Tongue (tissue), 1 donor: ENCODE measurements at regions not wholly inside any gene's neighbourhood (a gene's known extent, or its start where the extent isn't known, plus 50 kb on each side); places are given as distances from the start of the nearest gene placed in this dataset.
"Not testable (repeated sequence)": the region's sequence is repeated elsewhere in the genome, so short reads cannot be mapped to it uniquely, and the experiment has no call there.

Source experiments
- DNase-seq: peaks from one replicate; pipeline ENCODE4 v3.0.0-alpha.2; 2015

DNA sequence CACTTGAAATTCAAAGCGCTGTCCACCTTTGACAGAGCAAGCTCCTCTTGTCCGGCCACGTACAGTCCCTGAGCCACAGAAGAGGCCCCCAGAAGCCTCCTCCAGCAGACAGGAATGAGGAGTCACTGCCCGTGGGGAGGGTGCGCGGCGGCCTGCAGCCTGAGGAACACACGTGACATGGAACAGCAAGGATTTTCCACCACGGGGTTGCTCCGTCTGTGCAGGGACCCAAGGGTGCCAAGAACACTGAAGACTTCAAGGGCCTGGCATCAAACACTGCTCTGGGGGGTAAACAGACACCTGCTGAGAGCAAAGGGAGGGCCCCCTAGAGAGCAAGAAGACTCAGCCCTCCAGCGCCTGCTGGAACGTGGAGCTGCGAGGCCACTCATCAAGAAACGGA lies 237.9 kb upstream of the SGCG start:
- not testable (repeated sequence) for DNase-seq

DNA sequence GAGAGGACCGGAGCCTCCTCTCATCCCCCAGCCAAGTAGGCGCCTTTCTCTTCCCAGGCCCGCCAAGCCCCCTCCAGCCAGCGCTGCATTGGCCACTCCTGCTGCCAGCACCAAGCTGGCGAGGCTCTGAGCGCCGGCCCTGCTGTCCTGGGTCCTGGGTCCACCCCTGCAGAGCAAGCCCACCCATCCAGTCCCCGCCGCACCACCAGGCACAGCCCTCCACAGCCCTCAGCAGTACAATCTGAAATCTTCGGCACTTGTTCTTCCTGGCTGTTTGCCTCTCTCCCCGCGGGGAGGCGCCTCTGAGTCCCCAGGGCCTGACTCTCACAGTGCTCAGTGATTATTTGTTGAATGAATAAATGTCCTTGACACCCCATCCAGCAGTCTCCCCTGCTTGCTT lies 236.4 kb upstream of the SGCG start:
- DNase-seq: no peak

DNA sequence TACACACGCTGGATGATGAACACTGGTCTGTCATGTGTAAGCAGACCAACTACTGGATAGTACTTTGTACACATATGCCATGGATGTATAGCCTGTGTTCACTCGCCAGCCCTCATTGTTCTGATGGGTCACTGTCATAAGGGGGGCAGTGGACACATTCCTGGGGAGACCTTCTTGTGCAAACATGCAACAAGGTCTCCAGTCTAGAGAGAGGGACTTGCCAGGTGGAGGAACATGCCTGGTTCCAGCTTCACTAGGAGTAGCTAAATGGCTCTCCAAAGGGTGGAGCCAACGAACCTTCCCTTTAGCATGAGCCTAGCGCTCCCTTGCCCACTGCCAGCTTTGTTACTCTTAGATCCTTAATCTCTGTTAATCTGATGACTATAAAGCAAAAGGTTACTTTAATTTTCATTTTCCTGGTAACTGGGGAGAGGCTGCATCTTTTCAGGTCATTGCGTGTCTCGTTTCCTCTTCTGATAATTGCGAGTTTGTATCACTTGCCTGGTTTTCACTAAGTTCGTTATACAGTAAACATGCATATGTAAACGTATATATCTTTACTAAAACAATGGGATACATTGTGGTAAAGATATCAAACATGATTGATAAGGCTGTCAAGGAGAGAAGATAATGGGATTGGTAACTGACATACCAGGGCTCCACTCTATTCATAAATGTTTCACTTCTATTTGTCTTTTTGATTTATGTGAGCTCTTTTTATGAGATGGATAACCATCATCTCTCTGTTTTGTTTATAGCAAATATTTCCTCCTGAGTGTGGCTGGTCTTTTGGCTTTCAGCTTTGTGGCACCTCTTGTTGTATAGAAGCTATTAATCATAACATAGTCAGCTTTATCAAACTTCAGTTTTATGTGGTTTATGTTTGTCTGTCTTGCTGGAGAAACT lies 235.2 kb upstream of the SGCG start:
- no peak for DNase-seq

DNA sequence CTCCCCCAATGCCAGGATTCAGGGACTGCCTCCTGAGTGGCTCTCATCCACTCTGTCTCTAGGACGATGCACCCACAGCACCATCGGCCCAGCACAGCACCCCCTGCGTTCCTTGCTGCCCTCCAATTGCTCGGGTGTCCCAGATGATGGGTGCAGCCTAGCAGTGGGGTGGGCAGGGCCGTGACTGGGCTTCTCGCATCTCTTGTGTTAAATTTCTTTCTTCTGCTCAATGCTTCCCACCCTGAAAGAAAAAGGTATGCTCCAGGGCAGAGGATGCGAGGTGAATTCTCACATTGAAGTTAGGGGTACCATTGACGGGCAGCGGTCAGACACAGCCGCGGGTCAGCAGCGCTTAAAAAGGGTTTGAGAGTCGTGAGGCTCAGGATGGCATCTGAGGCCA lies 232.4 kb upstream of the SGCG start:
- no peak for DNase-seq

DNA sequence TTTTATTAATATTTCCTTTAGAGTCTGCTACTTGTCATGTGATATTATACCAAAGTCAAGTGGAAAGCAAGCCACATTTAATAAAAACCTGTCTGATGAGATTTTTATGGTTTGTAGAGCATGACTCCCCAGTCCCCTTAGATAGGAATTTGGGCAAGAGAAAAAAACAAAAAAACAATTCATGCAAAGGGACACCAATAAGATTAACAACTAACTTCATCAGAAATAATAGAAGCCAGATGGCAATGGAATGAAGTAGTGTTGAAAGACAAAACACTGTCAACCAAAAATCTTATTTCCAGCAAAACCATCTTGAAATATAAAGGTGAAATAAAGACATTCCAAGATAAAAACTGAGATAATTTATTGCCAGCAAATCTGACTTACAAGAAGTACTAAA lies 228.8 kb upstream of the SGCG start:
- not testable (repeated sequence) for DNase-seq

DNA sequence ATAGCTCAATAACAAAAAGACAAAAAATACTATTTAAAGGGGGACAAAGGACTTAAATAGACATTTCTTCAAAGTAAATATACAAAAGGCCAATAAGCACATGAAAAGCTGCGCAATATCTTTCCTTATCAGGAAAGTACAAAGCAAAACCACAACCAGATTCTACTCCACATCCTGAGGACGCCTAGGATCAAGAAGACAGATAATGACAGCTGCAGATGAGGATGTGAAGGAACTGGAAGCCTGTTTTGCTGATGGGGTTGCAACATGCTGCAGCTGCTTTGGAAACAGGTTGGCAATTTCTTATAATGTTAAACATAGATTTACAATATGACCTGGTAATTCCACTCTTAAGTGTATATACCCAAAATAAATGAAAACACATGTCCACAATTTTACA lies 225.6 kb upstream of the SGCG start:
- not testable (repeated sequence) for DNase-seq

DNA sequence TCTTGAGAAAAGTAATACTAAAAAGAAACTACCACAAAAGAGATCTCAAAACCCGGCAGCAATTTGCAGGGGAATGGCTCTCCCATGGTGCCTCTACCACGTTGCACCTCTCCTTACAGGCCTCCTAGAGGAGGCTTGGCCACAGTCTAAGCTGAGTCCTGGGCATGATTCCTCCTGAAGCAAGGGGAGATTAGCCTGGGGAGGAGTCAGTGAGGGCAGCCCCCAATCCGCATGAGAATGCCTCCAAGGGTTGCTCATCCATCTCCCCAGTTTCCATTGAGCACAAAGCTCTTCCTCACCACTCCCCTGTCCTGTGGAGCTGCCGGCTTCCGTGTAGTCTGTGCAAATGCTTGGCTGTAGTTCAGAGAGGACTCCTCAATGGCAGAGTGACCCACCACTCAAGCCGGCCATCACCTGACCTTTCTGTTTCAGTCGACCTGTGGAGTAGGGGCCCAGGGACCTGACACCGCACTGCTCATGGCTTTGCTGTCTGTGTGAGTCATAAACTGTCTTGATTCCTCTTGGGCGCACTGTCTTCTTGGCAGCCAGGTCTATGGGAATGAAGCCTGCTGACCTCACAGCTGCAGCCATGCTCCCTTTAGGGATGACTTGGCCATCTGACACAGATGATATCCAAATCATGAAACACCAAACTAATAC lies 224.2 kb upstream of the SGCG start:
- DNase-seq: peak; percentile 36

DNA sequence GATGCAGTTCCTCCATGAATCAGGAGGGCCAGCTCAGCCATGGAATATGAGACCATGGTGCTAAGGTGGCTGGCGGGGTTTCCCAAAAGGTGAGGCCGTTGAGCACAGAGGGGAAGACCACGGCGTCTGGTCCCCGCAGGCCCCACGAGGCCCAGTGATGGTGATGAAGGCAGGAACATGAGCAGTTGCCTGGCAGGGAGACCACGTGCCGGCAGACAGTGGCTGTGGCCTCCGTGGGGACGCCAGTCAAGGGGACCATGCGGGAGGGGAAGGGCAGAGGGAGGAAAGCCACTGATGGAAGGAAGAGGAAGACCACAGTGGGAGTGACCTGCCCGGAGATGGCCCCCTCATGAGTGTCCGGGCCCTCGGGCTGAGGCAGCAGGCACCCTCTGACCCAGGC lies 220.9 kb upstream of the SGCG start:
- DNase-seq: not testable (repeated sequence)

DNA sequence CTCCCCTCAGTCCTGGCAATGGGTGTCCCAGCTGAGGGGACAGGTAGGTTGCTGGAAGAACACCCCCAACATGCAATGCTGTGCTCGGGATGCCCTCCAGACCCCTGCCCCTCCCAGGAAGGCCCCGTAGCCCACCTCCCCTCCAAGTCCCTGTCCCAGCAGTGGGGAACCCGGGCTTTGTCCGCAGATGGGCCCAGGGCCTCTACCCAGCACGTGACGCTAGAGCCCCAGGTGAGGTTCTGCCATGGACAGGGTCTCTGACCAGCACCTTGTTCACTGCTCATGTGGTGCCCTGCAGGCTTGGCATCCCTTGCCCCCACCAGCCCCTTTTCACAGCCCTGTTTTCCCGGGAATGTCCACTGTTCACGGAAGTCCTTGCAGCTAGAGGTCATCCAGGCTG lies 220.0 kb upstream of the SGCG start:
- DNase-seq: no peak

DNA sequence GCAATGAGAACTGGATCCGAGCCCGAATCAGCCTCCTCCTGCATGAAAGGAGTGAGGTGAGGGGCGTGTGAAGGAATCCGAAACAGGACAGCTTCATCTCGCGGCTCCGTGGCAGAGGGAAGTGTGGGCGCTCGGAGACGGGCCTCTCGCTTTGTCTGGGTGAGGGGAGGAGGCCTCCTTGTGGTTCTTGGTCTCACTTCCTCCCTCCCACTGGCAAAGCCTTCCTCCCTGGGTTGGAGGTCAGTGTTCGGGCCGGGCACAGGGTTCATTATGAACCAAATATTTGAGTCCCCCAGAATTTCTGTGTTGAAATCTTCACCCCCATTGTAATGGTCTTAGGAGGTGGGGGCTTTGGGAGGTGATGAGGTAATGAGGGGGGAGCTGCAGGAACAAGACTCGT lies 219.4 kb upstream of the SGCG start:
- DNase-seq: not testable (repeated sequence)

DNA sequence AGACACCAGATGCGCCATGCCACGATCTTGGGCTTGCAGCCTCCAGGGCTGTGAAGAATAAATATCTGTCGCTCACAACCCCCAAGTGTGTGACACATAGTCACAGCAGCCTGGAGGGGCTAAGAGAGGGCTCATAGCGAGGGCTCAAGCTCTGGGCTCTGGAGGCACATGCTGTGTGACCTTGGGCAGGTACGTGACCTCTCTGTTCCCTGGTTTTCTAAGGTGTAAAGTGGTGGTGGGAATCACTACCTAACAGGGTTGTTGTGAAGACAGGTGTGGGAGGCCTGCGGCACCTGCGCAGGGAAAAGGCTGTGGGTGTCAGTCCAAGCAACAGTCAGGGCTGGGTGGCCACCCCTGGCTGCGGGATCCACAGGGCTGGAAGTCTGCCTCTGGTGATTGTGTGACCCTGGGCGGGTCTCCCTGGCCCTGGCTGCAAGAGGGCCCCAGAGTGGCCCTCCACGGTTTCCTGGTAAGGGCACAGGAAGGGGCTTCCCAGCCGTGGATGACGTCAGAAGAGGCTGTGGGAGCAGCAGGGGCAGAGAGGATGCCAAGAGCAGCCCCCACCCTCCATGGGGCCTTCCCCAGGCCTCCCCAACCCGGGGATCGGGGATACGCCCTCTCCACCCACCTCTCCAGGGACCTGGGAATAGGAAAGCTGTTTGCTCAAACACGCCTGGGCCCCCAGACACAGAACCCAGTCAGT lies 218.8 kb upstream of the SGCG start:
- no peak for DNase-seq

DNA sequence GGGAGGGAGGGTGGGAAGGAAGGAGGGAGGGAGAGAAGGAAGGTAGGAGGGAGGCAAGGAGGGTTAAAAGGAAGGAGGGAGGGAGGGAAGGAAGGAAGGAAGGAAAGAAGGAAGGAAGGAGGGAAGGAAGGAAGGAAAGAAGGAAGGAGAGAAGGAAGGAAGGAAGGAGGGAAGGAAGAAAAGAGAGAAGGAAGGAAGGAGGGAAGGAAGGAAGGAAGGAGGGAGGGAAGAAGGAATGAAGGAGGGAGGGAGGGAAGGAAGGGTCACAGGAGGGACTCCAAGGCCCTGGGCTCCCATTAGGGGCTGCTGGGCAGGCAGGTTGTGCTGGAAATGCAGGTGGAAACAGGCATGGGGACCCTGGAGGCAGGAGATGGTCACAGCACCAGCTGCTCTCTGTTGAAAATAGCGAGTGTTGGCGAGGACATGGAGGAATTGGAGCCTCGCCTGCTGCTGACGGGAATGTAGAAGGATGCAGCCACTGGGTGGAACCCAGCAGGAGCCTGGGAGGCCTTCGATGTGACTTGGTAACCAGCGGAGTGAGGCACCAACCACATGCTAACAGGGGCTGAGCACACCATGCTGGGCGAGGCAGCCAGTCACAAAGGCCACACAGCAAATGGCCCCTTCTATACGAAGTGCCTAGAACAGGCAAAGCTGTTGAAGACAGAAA lies 217.3 kb upstream of the SGCG start:
- DNase-seq: peak; percentile 19

DNA sequence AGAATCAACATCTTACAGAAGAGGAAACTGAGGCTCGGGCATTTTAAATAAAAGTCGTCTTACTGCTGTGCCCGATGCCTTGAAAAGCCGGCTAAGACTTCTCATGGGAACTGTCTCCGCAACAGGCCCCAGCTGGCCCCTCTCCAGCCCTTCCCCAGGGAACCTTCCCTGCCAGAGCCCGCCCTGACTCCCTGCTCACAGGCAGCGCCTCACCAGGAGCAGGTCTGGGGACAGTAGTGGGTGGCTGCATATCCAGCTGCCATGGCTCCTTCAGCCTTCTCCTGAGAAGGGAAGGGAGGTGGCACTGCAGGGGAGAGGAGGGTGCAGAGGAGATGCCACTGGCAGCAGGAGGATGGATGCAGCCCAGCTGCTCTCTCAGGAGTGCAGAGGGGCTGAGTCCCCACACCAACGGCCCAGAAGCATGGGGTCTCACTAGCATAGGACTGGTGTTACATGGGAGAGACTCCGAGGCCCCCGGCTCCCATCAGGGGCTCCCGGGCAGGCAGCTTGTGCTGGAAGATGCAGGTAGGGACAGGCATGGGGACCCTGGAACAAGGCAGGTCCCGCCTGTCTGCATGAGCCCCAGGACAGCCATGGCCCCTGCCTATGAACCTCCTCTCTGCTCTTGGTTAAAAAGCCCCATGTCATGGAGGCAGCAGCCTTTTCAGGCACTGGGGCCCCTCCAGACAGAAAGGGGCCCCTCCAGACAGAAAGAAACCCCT lies 216.4 kb upstream of the SGCG start:
- peak; percentile 18 for DNase-seq

DNA sequence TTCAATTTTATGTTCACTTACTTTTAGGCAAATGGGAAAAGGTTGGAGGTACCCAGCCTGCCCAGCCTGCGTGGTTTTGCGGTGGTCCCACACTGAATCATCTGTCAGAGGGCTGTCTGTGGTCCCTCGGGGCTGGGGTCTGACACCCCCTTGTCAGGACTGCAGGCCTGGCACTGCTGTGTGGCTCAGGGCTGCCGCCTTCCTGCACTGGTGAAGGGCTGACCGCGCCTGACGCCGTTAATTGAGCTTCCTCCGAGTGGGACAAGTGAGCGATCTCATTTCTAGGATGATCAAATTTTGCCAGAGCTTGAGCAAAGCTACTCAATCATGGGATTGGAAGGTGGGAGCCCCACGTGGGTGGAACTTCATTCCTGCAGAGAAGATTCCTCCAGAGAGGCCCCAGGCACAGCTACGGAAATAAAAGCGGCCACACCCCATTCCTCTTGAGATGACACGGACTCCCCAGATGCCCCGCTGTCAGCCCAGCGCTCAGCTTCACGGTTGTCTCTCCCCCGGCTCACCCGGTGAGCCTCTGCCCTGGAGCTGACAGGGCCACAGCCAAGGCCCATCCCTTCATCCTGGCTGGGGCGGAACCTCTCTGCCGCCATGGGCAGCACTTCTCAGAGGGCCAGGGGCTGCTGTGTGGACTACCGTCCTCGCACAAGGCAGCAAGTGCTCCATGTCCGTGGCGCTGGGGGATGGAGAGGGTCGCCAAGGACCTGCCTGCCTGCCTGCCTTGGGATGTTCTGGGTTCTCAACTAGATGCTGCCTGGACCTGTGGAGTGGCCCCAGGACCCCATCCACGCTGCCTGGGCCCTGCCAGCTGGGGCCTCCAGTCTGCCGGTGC lies 215.5 kb upstream of the SGCG start:
- DNase-seq: peak; percentile 68

DNA sequence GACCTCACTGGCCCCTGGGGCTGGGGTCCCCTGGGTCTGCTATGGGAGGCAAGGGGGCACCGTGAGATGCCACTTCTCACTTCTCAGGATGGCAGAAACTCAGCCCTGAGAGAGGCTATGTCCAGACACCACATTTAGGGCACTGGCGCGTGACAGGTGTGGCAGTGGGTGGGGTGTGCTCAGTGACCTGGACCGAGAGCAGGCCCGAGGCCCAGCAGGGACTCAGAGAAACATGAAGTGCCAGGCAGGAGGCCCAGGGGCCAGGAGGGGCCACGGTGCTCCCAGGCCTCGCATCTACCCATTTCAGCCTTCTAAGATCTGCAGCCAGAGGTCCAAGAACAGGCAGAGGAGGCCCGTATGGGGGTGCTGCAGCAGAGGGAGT lies 214.9 kb upstream of the SGCG start:
- DNase-seq: not testable (repeated sequence)

DNA sequence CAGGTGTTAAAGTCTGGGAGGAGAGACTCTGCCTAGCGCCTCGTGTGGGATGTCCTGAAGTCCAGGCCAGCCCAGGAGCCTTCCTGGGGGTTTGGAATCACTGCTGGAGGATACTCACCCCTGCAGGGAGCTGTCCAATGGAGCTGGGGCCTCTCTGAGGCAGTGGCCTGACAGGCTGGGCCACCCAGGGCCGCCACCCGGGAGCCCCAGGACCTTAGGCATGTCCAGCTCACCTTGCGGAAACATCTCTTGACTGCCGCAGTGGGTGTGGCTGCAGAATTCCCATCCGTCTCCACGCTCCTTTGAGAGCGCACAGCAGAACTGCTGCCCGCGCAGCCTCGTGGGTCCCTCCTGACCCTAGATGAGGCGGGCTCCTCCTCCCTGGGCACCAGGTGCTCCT lies 214.0 kb upstream of the SGCG start:
- DNase-seq: not testable (repeated sequence)

DNA sequence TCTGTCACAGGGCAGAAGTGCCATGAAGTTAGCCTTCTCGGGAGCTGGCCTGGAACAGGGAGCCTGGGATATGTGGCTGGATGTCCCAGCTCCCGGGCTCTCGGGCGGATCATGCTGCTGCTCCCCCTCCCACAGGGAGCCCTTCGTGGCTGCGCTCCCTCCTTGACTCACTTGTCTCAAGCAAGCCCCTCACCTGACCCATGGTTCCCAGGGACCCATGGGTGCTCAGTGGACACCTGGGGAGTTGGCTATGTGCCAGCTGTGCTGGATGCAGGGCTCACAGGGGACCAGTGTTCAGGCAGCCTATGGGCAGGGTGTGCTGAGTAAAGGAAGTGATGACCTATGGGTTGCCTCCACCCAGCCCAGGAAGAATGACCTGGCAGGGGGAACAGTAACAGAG lies 213.1 kb upstream of the SGCG start:
- no peak for DNase-seq

DNA sequence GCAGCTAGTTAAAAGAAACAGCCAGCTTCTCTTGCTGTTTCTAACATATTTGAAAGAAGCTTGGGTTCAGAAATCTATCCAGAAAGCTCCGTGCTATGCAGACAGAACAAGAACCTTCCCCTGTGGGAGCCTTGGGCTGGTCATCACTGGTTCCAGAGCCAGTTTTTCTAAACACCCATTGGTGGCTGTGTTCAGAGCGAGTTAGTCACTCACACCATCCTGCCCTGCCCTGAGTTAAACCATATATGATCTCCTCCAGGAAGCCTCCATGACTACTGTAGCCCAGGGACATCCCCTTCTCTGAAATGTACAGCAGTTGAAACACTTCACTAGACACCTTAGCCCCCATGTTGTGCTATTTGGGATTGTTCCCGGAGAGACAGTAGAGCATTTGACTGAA lies 200.8 kb upstream of the SGCG start:
- DNase-seq: no peak

DNA sequence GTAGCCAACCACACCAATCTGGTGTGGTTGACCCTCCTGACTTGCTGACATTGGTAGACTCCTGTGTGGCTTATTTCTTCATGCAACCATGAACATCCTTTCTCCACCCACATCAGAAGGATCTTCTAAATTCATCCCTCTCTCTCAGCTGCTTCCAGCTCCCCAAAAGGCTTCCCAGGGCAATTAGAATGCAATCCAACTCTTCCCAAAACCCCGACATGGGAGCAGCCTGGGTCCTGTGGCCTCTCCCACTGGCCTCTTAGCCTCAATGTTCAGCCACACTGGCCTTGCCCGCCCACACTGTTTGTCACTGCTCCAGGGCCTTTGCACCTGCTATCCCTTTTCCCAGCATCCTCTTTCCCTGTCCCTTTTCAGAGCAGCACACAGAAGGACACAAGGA lies 199.8 kb upstream of the SGCG start:
- no peak for DNase-seq

DNA sequence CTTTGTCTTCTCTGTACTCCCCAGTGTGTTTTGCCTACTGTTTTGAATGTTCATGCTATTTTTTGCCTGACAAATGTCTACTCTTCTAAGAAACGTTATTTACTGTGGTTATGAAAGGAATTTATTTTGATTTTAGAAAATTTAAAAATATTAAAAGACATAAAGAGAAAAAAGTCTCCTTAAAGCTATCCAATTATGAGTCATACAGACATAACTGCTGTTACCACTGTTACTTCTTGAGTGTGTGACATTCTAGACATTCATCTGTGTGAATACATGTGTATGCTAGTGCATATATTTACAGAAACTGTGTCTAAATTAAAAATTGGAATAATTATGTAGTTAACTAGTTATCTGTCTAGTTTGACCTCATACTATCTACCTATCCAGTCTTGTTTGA lies 187.6 kb upstream of the SGCG start:
- DNase-seq: no peak

DNA sequence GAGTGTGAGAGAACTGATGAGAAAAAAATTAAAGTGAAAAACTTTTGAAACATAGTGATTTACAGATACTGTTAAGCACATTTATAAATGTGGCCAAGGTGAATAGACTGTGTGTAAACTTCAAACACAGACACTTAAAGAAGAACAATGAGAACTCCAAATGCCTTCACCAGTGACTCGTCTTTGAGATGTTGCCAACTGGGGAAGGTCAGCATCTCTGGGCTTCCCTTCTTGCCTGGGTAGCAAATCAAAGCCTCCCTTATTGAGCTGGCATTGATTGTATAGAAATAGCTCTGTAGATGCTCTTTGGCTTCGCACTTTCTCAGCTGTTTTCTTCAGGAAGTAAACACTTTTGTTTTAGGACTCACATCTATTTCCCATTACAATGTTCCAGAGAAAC lies 177.3 kb upstream of the SGCG start:
- DNase-seq: no peak
